ENCODE measurements at regions not wholly inside any gene's neighbourhood (a gene's known extent, or its start where the extent isn't known, plus 50 kb on each side); places are given as distances from the start of the nearest gene placed in this dataset.
"Not testable (repeated sequence)": the region's sequence is repeated elsewhere in the genome, so short reads cannot be mapped to it uniquely, and the experiment has no call there.

GRCh38 chr6:102961902-102962301, 1568.4 kb downstream of the GRIK2 start:
- DNase-seq: no peak

GRCh38 chr6:102950967-102951366, 1557.5 kb downstream of the GRIK2 start:
- no peak for DNase-seq

- no peak for DNase-seq
Measured at GRCh38 chr6:102944475-102944874, 1551.0 kb downstream of the GRIK2 start.

- DNase-seq: no peak
Measured at GRCh38 chr6:102942206-102942605, 1548.7 kb downstream of the GRIK2 start.

- DNase-seq: no peak
Measured at GRCh38 chr6:102936959-102937358, 1543.5 kb downstream of the GRIK2 start.

- DNase-seq: no peak
Measured at GRCh38 chr6:102928109-102928508, 1534.6 kb downstream of the GRIK2 start.

- no peak for DNase-seq
Measured at GRCh38 chr6:102918161-102918560, 1524.7 kb downstream of the GRIK2 start.

GRCh38 chr6:102911571-102911970, 1518.1 kb downstream of the GRIK2 start:
- no peak for DNase-seq

- not testable (repeated sequence) for DNase-seq
Measured at GRCh38 chr6:102910701-102911139, 1517.2 kb downstream of the GRIK2 start.

GRCh38 chr6:102907181-102907580, 1513.7 kb downstream of the GRIK2 start:
- DNase-seq: no peak

GRCh38 chr6:102902471-102902870, 1509.0 kb downstream of the GRIK2 start:
- no peak for DNase-seq

GRCh38 chr6:102895683-102896082, 1502.2 kb downstream of the GRIK2 start:
- no peak for DNase-seq

GRCh38 chr6:102885165-102885564, 1491.7 kb downstream of the GRIK2 start:
- no peak for DNase-seq

GRCh38 chr6:102853249-102853955, 1459.9 kb downstream of the GRIK2 start:
- DNase-seq: no peak

- DNase-seq: no peak
Measured at GRCh38 chr6:102848796-102849195, 1455.3 kb downstream of the GRIK2 start.

GRCh38 chr6:102848210-102848609, 1454.7 kb downstream of the GRIK2 start:
- DNase-seq: no peak

- DNase-seq: no peak
Measured at GRCh38 chr6:102841060-102841459, 1447.6 kb downstream of the GRIK2 start.

- no peak for DNase-seq
Measured at GRCh38 chr6:102832021-102832420, 1438.5 kb downstream of the GRIK2 start.

- no peak for DNase-seq
Measured at GRCh38 chr6:102820098-102820497, 1426.6 kb downstream of the GRIK2 start.

- no peak for DNase-seq
Measured at GRCh38 chr6:102815207-102815606, 1421.7 kb downstream of the GRIK2 start.

GRCh38 chr6:102813489-102814275, 1420.2 kb downstream of the GRIK2 start:
- DNase-seq: no peak

GRCh38 chr6:102812242-102812641, 1418.7 kb downstream of the GRIK2 start:
- DNase-seq: no peak

- DNase-seq: not testable (repeated sequence)
Measured at GRCh38 chr6:102808944-102809505, 1415.5 kb downstream of the GRIK2 start.

- no peak for DNase-seq
Measured at GRCh38 chr6:102799051-102799450, 1405.5 kb downstream of the GRIK2 start.

Measured in stimulated activated CD4-positive, alpha-beta T cell treated with anti-CD3 and anti-CD28 coated beads, Interleukin-4, amount 100 ng/mL, for 4 hours (primary cell).